ENCODE measurements at regions not wholly inside any gene's neighbourhood (a gene's known extent, or its start where the extent isn't known, plus 50 kb on each side); places are given as distances from the start of the nearest gene placed in this dataset.
"Not testable (repeated sequence)": the region's sequence is repeated elsewhere in the genome, so short reads cannot be mapped to it uniquely, and the experiment has no call there.

GRCh38 chrX:137929951-137930350 lies 364.0 kb downstream of the ZIC3 start:
- Histone ChIP-seq H3K4me3 (no peak overlapping the region), H3K36me3 (replicated peaks in 1 of 2) (no peaks in the 10 kb centered on the region), H3K9me3 (replicated peaks in 1 of 3) (no peaks in the 10 kb centered on the region), H3K27ac (no peak overlapping the region), H3K4me1 (replicated peaks in 1 of 2) (no peaks in the 10 kb centered on the region), H3K27me3 (peaks cover 7% of the 10 kb centered on the region)
- WGBS, 4 donors = 53 to 57% (median 54%) methylated on average over 2 of the region's 2 CpGs
- intact Hi-C loops (cut with DNase I) = no loop called here
- TF ChIP-seq CTCF (IDR thresholded peaks at IDR 0.05) (no peak), POLR2A (IDR thresholded peaks at IDR 0.05) (no peak)
- DNase-seq = no peak

DNA sequence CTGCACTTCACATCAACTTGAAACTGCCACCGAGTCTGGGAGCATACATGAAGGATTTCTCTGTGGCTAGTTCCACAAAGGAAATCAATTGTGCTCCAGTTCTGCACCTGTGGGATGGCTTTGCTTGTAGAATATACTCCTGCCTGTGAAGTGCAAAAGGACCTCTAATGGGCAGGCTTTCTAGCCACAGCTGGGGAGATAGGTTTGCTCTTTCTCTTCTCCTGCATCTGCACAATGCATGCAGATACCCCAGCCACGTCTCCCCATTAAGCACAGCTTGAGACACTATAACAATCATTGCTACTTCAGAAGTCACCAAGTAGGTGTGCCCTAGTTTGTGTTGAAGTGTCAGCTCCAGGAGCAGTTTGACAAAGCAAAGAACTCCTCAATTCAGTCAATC lies 364.6 kb downstream of the ZIC3 start:
- no peaks in the 10 kb centered on the region for H3K9me3 ChIP-seq (replicated peaks in 1 of 3)
- H3K4me3 ChIP-seq = no peak overlapping the region
- H3K27me3 ChIP-seq = peaks cover 7% of the 10 kb centered on the region
- no peak for DNase-seq
- WGBS, 4 donors = 14 to 39% (median 21%) methylated on average over 2 of the region's 2 CpGs
- no peaks in the 10 kb centered on the region for H3K36me3 ChIP-seq (replicated peaks in 1 of 2)
- H3K4me1 ChIP-seq (replicated peaks in 1 of 2) = no peaks in the 10 kb centered on the region
- intact Hi-C loops (cut with DNase I) = no loop called here
- TF ChIP-seq CTCF (IDR thresholded peaks at IDR 0.05) = no peak
- no peak for TF ChIP-seq POLR2A (IDR thresholded peaks at IDR 0.05)
- H3K27ac ChIP-seq = no peak overlapping the region

- H3K4me1 ChIP-seq (replicated peaks in 1 of 2); H3K9me3 ChIP-seq (replicated peaks in 1 of 3); intact Hi-C loops (cut with DNase I); H3K27me3 ChIP-seq; H3K27ac ChIP-seq; DNase-seq; H3K36me3 ChIP-seq (replicated peaks in 1 of 2); H3K4me3 ChIP-seq: not testable (repeated sequence)
- WGBS, 4 donors = 77 to 100% (median 85%) methylated on average over 1 of the region's 1 CpG
These were observed 368.3 kb downstream of the ZIC3 start for GRCh38 chrX:137934214-137934613.

- intact Hi-C loops (cut with DNase I); H3K4me1 ChIP-seq (replicated peaks in 1 of 2); H3K9me3 ChIP-seq (replicated peaks in 1 of 3); DNase-seq; H3K36me3 ChIP-seq (replicated peaks in 1 of 2); H3K27me3 ChIP-seq; H3K27ac ChIP-seq; H3K4me3 ChIP-seq: not testable (repeated sequence)
- 83 to 100% (median 89%) methylated on average over 1 to 4 of the region's 4 CpGs for WGBS, 4 donors
These were observed 369.0 kb downstream of the ZIC3 start for GRCh38 chrX:137934887-137935286.

GRCh38 chrX:137945470-137945869 lies 379.5 kb downstream of the ZIC3 start:
- Histone ChIP-seq H3K27me3 (no peaks in the 10 kb centered on the region), H3K4me1 (replicated peaks in 1 of 2) (no peaks in the 10 kb centered on the region), H3K27ac (no peak overlapping the region), H3K9me3 (replicated peaks in 1 of 3) (no peaks in the 10 kb centered on the region), H3K36me3 (replicated peaks in 1 of 2) (no peaks in the 10 kb centered on the region), H3K4me3 (no peak overlapping the region)
- intact Hi-C loops (cut with DNase I) = no loop called here
- no peak for DNase-seq
- TF ChIP-seq CTCF (IDR thresholded peaks at IDR 0.05) (no peak), POLR2A (IDR thresholded peaks at IDR 0.05) (no peak)
- 39 to 46% (median 44%) methylated on average over 5 to 6 of the region's 6 CpGs for WGBS, 4 donors
